HG02571 (cell line): ENCODE measurements at regions not wholly inside any gene's neighbourhood (a gene's known extent, or its start where the extent isn't known, plus 50 kb on each side); places are given as distances from the start of the nearest gene placed in this dataset.
"Not testable (repeated sequence)": the region's sequence is repeated elsewhere in the genome, so short reads cannot be mapped to it uniquely, and the experiment has no call there.

Experiments
- ATAC-seq: cut with Tn5 transposase; IDR thresholded peaks from one replicate; pipeline ENCODE4 v1.9.1; 2021; ENCODE audit warnings: mild to moderate bottlenecking, moderate library complexity; ENCODE audit not compliant: unreplicated experiment

- no peak for ATAC-seq
Observed at GRCh38 chr6:2324166-2324953, 79.0 kb upstream of the GMDS start.

- not testable (repeated sequence) for ATAC-seq
Observed at GRCh38 chr6:2317498-2317897, 72.1 kb upstream of the GMDS start.

GRCh38 chr6:2314641-2315040 lies 69.2 kb upstream of the GMDS start:
- no peak for ATAC-seq

- ATAC-seq, result no peak
Observed at GRCh38 chr6:2310042-2310441, 64.6 kb upstream of the GMDS start.

GRCh38 chr6:2309122-2309521 lies 63.7 kb upstream of the GMDS start:
- ATAC-seq, result no peak

- no peak for ATAC-seq
Observed at GRCh38 chr6:2307799-2308198, 62.4 kb upstream of the GMDS start.

GRCh38 chr6:2305951-2306350 lies 60.5 kb upstream of the GMDS start:
- no peak for ATAC-seq

GRCh38 chr6:2302482-2302881 lies 57.1 kb upstream of the GMDS start:
- not testable (repeated sequence) for ATAC-seq

- no peak for ATAC-seq
Observed at GRCh38 chr6:2296781-2297180, 51.4 kb upstream of the GMDS start.
